Activated T-cell treated with anti-CD3 and anti-CD28 coated beads, Interleukin-2, amount 50 U/mL, for 48 hours (primary cell): ENCODE measurements at regions not wholly inside any gene's neighbourhood (a gene's known extent, or its start where the extent isn't known, plus 50 kb on each side); places are given as distances from the start of the nearest gene placed in this dataset.
"Not testable (repeated sequence)": the region's sequence is repeated elsewhere in the genome, so short reads cannot be mapped to it uniquely, and the experiment has no call there.

Source experiments
- DNase-seq, 2 experiments: peaks; one replicate each; pipeline ENCODE4 v3.0.0-alpha.2; 2020

DNA sequence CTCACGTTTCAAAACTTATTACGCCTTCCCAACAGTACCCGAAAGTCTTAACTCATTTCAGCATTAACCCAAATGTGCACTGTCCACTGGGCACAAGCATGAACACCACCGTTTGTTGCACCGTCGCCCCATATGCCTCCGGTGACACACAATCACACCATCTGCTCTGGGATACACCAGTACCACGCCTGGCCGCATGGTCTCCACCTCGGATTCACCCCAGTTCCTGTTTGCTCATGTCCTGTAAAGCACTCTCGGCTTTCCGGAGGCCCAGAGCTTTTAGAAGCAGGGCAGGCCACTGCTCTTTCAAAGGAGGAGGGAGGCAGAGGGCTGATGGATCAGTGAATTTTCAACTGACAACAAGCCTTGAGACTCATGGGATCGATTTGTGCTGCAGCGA lies 1570.0 kb upstream of the DEFB115 start:
- DNase-seq = no peak

DNA sequence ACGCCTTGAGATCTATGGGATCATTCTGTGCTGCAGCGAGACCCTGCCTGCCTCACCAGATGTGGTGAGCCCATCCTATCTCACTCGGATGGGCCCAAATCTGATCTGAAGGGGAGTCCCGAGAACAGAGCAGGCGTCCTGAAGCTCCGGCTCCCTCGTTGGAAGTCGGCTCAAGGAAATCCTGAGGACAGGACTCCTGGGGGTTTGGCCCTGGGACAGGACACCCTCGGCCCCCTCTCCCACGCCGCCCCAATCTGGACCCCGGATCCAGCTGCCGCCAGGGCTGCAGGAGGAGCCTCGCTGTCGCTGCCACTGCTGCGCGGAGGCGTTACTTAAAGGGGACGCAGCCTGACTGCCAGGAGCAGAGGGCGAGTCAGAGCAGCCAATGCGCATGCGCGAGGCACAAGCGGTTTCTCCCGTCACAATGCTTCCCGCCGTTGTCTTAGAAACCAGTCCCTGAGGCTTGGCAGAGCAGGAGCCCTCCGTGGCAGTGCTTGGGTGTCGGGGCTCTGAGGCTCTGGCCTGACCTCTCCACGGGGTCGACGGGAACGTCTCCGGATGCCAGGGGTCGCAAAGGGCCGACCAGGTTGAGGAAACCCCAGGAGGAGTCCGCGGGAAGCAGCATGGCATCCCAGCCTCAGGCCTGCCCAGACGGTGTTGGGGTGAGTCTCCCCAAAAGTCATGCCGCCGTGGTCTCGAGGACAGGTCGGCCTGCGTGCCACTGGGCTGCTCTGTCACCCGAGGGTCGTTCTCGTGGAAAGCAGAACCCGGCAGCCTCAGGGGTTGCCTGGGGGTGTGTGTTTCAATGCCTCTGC lies 1567.8 kb upstream of the DEFB115 start:
- peak; percentile 25 to 31 for DNase-seq

GRCh38 chr20:29690274-29690673 lies 1567.2 kb upstream of the DEFB115 start:
- DNase-seq = no peak

- DNase-seq = no peak
Observed at GRCh38 chr20:29740601-29740950, 1516.9 kb upstream of the DEFB115 start.

DNA sequence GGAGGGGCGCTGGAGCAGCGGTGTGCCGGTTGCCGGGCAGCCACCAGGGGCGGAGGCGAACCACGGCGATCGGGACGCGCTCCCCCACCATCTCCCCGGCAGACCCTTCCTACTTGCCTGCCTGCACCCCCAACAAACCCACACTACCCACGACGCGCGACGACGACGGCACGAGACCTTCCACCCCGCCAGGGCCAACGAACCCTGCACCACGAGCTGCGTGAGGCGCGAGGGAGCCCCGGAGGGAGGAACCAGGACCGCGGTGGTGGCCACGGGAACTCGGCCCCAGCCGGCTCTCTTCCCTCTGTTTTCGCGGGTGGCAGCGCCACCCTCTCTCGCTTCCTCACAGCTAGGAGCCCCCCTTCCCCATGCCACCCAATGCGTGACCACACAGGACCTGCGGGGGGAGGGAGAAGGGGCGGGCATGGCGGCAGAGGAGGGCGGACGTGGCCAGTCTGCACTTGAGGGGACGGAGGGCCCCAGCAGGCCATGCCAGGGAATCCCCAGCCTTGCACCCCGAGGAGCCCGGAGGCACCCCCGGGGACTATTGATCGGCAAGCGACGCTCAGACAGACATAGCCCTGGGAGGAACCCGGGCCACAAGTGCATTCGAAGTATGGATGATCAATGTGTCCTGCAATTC lies 1516.4 kb upstream of the DEFB115 start:
- no peak for DNase-seq

- DNase-seq = no peak
Observed at GRCh38 chr20:29741594-29741893, 1515.9 kb upstream of the DEFB115 start.

DNA sequence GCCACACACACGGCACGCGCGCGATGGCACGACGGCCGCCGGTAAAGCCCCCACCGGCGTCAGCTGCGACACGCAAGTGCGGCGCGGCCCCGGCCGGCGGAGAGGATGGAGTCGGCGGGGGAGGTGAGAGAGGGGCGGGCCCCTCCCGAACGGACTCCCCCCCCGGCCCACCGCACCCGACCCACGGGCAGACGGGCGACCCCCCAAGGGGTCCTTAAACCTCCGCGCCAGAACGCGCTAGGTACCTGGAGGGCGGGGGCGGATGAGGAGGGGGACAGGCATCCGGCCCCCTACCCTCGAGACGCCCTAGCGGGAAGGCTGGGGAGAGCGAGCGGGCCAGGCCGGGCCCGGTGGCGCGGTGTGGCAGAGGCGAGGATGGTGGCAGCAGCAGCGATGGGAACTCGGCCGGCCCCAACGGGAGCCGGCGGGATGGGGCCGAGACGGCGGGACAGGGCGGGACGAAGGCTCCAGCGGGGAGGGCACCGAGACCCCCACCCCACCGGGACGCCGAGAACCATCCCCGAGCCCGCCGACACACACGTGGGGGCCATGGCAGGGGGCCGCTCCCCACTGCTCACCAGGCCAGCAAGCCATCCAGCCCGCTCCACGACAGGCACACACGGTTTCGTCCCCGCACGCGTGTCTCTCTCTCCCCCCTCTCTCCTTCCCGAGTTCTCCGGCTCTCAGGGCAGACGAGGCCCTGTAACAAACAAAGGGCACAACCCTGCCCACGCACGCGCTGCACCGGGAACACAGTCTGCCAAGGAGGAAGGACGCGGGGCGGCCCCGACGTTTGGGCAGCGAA lies 1515.4 kb upstream of the DEFB115 start:
- DNase-seq = no peak

DNA sequence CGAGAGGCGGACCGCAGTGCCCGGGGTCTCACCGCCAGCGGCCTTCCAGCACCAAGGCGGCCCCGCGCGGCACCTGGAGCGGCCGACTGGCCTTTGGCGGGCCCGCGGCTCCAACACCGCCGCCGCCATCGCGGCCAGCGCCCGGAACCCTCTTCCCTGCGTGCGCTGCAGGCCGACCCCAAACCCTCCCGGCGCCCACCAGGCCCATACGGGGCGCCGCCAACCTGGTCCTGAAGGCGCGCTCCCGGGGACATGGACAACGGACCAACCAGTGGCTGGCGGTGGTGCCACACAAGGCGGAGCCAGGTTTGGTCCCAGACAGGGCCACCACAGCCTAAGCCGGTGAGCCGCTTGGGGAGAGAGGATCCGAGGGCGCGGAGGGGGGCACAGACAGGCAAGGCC lies 1514.8 kb upstream of the DEFB115 start:
- no peak for DNase-seq

DNA sequence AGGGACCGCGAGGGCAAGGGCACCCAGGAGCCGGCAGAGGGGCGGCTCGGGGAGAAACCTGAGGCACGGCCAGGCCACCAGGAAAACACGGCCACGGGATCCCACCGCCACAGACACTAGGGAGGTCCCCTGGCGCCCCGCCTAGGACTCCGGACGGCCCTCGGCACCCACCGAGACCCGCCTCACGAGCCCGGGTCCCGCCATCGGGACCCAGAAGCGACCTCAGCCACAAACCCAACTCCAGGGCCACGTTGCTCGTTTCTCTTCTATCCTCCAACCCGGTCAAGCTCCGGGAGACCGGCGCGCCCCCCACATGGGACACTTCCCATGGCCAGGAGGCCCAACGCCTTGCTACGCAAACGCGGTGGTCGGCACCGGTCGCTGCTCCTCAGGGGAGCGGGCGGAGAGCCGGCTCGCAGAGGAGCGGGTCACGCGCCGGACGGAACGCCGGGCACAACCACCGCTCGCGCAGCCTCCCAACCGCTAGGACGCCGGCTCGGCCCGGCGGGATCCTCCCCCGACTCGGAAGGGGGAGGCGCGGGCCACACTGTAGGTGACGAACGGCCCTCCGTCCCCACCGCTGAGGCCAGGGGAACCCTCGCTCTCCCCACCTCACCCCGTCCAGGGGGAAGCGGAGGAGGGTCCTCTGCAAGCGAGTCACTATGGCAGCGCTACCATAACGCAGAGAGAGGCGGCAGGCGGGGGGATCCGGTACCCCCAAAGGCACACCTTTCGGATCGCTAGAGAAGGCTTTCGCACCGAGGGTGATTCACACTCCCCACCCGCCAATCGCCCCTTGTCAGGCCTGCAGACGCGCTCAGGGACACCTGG lies 1514.1 kb upstream of the DEFB115 start:
- no peak for DNase-seq

DNA sequence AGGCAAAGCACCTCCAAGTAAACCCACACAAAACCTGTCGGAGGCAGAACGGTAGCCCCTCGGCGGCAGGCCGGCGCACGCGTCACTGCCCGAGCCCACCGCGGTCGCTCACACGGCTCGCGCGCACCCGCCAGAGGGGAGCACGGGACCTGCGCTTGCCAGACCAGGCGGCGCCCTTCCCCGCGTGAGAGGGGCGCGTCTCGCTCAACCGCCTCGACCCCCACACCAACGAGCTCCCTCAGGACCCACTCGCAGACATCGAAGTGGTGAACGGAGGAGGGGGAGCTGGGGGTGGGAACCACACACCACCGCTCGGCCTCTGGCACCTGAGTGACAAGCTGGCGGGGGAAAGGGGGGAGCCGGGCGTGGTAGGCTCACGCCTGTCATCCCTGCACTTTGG lies 1513.4 kb upstream of the DEFB115 start:
- no peak for DNase-seq

GRCh38 chr20:29745534-29746245 lies 1511.8 kb upstream of the DEFB115 start:
- DNase-seq = not testable (repeated sequence)

- no peak for DNase-seq
Observed at GRCh38 chr20:29750268-29750899, 1507.1 kb upstream of the DEFB115 start.

GRCh38 chr20:29752644-29753425 lies 1504.6 kb upstream of the DEFB115 start:
- peak; percentile 29 to 45 for DNase-seq

DNA sequence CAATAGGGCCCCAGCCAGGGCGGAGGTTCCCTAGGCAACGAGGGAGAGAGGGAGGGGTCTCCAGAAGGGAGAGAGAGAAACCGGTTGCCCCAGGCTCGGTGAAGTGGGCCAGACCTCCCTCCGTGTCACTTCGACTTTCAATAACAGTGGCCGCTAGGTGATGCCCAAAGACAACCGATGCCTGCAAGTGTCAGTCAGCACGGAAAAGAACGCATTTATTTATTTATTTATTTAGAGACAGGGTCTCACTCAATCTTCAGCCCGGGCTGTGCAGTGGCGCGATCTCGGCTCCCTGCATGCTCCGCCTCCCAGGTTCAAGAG lies 1504.1 kb upstream of the DEFB115 start:
- not testable (repeated sequence) for DNase-seq

DNA sequence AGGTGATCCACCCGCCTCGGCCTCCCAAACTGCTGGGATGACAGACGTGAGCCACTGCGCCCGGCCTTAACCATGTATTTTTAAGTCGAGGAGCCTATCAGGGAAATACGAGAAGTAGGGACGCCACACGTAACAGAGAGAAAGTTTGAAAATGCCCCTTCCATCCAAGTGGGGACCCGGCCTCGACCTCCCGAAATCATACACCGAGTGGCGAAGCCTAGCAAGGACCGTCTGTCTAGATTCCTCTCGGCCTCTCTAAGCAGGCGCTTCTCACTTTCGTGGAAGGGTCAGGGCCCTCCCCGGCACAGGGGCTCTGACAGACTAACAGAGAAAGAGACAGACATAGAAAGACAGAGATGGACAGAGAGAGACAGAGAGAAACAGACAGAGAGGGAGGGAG lies 1503.6 kb upstream of the DEFB115 start:
- not testable (repeated sequence) for DNase-seq

DNA sequence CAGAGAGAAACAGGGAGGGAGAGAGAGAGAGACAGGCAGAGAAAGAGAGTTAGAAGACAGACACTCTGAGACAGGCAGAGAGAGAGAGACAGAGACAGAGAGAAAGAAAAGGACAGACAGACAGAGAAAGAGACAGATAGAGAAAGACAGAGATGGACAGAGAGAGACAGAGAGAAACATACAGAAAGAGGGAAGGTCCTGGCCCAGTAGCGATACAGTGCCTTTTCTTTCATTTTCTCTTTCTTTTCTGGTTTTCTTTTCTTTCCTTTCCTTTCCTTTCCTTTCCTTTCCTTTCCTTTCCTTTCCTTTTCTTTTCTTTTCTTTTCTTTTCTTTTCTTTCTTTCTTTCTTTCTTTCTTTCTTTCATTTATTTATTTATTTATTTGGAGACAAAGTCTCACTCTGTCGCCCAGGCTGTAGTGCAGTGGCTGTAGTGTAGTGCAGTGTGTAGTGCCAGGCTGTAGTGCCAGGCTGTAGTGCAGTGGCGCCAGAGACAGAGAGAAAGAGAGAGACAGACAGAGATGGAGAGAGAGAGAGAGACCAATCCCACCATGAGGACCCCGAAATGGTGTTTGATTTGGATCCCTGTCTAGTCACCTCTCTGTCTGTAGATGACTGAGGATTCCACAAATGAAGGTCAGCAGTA lies 1501.5 kb upstream of the DEFB115 start:
- DNase-seq = not testable (repeated sequence)

DNA sequence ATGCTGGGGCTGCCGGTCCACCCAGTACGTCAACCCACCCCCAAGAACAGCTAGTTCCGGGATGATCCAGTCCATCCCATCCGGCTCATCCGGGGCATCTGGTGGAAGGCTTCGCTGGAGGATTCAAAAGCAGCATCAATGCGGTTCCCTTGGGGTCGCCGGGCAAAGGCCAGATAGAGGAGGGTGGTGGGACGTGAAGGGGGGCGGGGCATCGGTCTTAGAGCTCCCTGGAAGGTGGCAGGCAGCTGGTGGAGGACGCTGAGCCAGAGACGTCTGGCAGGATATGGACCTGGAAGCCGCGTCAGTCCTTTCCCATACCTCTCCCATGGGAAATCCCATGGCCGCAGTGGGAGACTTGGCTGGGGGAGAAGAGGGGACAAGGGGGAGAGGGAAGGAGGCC lies 1500.8 kb upstream of the DEFB115 start:
- DNase-seq = no peak

DNA sequence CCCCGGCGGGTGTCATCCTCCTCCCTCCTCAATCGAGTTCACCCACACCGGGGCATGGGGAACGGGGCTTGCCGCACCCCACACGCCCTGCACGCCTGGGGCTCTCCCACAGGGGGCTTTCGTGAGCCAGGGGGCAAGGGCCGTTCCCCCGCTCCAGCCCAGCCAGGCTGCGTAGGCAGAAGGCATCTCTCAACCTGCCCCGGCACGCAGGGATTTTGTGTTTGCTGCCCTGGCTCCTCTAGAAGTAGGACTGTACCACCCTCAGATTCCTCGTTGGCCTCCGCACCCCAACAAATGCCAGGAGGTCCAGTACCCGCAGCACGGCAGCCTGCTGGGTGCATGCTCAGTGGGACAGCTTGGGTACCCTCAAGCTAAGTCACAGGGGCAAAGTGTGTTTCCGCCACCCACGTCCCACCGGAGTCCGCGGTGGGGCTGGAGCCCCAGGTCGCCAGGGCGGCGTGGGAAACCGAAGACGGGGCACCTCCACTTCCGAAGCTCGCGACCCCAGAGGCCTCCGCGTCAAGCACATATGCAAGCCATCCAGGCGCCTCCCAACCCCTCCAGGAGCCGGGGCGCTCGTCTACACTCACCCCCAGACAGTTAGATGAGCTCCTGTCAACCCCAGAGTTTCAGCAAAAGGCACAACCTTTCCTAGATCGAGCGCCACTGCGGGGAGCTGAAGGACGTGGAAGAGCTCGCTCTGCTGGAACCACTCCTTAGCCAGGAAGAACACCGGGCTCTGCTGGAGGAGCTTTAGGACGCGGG lies 1495.7 kb upstream of the DEFB115 start:
- DNase-seq = not testable (repeated sequence)

DNA sequence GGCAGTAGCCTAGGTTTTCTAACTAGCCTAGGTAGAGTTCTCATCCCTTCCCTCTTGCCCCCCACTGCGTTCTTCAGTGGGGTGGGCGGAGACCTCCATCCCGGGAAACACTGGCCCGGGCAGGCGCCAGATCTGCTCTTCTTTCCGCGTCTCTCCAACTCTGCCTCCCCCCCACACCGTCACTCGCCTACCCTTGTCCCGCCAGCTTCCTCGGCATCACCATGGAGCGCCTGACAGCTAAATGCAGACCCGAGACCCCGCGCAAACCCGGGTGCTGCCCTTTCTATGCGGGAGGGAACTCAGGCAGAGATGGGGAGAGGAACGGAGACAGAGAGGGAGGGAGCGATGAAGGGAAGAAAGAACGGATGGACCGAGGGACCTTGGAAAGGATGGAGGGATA lies 1494.8 kb upstream of the DEFB115 start:
- DNase-seq = no peak
